BLaER1 treated with 17β-estradiol and CSF1 and Interleukin-3, amounts not matched to agents 10 nM and 100 nM (cell line): ENCODE measurements at regions not wholly inside any gene's neighbourhood (a gene's known extent, or its start where the extent isn't known, plus 50 kb on each side); places are given as distances from the start of the nearest gene placed in this dataset.
"Not testable (repeated sequence)": the region's sequence is repeated elsewhere in the genome, so short reads cannot be mapped to it uniquely, and the experiment has no call there.

Experiments
- H3K27ac ChIP-seq, 11 experiments: shearing (Covaris generic); formaldehyde crosslinking; 2 replicates each; pipeline ENCODE4 v1.8.1; 2022
- H3K27me3 ChIP-seq, 11 experiments: shearing (Covaris generic); formaldehyde crosslinking; 2 replicates each; pipeline ENCODE4 v1.8.1; 2022
- H3K36me3 ChIP-seq, 11 experiments: shearing (Covaris generic); formaldehyde crosslinking; 2 replicates each; pipeline ENCODE4 v1.8.1; 2022
- H3K4me1 ChIP-seq, 10 experiments: shearing (Covaris generic); formaldehyde crosslinking; 2 replicates each; pipeline ENCODE4 v1.8.1; 2022
- H3K4me2 ChIP-seq, 11 experiments: shearing (Covaris generic); formaldehyde crosslinking; 2 replicates each; pipeline ENCODE4 v1.8.1; 2022
- H3K4me3 ChIP-seq, 10 experiments: shearing (Covaris generic); formaldehyde crosslinking; 2 replicates each; pipeline ENCODE4 v1.8.1; 2022
- H3K9ac ChIP-seq, 11 experiments: shearing (Covaris generic); formaldehyde crosslinking; 2 replicates each; pipeline ENCODE4 v1.8.1; 2022
- H3K9me3 ChIP-seq, 11 experiments: shearing (Covaris generic); formaldehyde crosslinking; replicated peaks in 1 of 11; 2 replicates each; pipeline ENCODE4 v1.8.1; 2022
- H4K20me1 ChIP-seq, 11 experiments: shearing (Covaris generic); formaldehyde crosslinking; 2 replicates each; pipeline ENCODE4 v1.8.1; 2022
- Cebpa-rat ChIP-seq, 11 experiments: shearing (Covaris generic); IDR thresholded peaks; 2 replicates each; pipeline ENCODE4 v1.8.1; 2022

- Histone ChIP-seq H3K9ac (no peak overlapping the region), H4K20me1 (no peaks in the 10 kb centered on the region), H3K4me1 (peaks cover 0 to 5% (median 0%) of the 10 kb centered on the region in 10 experiments; a peak in 3 of 20 replicates), H3K4me3 (no peak overlapping the region), H3K4me2 (no peak overlapping the region), H3K27me3 (no peaks in the 10 kb centered on the region), H3K36me3 (no peaks in the 10 kb centered on the region), H3K9me3 (peaks cover 21 to 27% (median 24%) of the 10 kb centered on the region in 11 experiments), H3K27ac (no peak overlapping the region)
- no peak; a peak in 1 of 22 replicates for TF ChIP-seq Cebpa-rat (IDR thresholded peaks at IDR 0.05)
Measured at GRCh38 chr3:166533740-166534139, 696.5 kb upstream of the BCHE start.

GRCh38 chr3:166531730-166532129, 694.5 kb upstream of the BCHE start:
- Histone ChIP-seq H4K20me1 (no peaks in the 10 kb centered on the region), H3K9me3 (peaks cover 21 to 27% (median 24%) of the 10 kb centered on the region in 11 experiments), H3K36me3 (no peaks in the 10 kb centered on the region), H3K27me3 (no peaks in the 10 kb centered on the region), H3K27ac (no peak overlapping the region), H3K4me2 (no peak overlapping the region), H3K9ac (no peak overlapping the region), H3K4me3 (peak overlapping the region in 1 of 10 experiments; percentile 1; a peak in 1 of 20 replicates), H3K4me1 (peaks cover 0 to 5% (median 0%) of the 10 kb centered on the region in 10 experiments; a peak in 3 of 20 replicates)
- no peak for TF ChIP-seq Cebpa-rat (IDR thresholded peaks at IDR 0.05)

- Histone ChIP-seq H3K9me3 (peaks cover 16 to 19% (median 19%) of the 10 kb centered on the region in 11 experiments), H3K4me2 (no peak overlapping the region), H3K36me3 (no peaks in the 10 kb centered on the region), H4K20me1 (no peaks in the 10 kb centered on the region), H3K27me3 (no peaks in the 10 kb centered on the region), H3K4me1 (peaks cover 0 to 5% (median 0%) of the 10 kb centered on the region in 10 experiments; a peak in 3 of 20 replicates), H3K9ac (no peak overlapping the region), H3K4me3 (no peak overlapping the region), H3K27ac (no peak overlapping the region)
- TF ChIP-seq Cebpa-rat (IDR thresholded peaks at IDR 0.05), result no peak
Measured at GRCh38 chr3:166527325-166527724, 690.1 kb upstream of the BCHE start.

DNA sequence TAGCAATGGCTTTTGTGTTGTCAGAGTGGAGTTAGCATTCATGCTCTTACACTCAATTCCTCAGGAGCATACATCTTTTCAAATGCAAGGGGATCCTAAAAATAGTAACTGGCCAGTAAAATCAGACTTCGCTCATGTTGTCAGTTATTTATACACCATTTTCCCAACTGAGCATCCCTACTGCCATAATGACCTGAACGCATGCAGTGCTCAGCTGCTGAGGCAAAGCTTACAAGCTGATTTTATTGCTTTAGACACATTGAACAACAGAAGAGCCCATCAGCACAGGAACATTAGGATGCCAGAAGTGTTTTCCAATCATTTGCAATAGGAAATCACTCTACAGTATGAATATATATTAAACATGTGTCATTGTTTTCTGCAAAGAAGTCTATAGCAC, 689.7 kb upstream of the BCHE start:
- Histone ChIP-seq H3K36me3 (no peaks in the 10 kb centered on the region), H3K4me2 (no peak overlapping the region), H3K27me3 (no peaks in the 10 kb centered on the region), H3K4me3 (no peak overlapping the region), H3K9me3 (peaks cover 12 to 15% (median 14%) of the 10 kb centered on the region in 11 experiments), H3K9ac (no peak overlapping the region), H3K4me1 (peaks cover 0 to 5% (median 0%) of the 10 kb centered on the region in 10 experiments; a peak in 3 of 20 replicates), H3K27ac (no peak overlapping the region), H4K20me1 (no peaks in the 10 kb centered on the region)
- TF ChIP-seq Cebpa-rat (IDR thresholded peaks at IDR 0.05), result no peak

DNA sequence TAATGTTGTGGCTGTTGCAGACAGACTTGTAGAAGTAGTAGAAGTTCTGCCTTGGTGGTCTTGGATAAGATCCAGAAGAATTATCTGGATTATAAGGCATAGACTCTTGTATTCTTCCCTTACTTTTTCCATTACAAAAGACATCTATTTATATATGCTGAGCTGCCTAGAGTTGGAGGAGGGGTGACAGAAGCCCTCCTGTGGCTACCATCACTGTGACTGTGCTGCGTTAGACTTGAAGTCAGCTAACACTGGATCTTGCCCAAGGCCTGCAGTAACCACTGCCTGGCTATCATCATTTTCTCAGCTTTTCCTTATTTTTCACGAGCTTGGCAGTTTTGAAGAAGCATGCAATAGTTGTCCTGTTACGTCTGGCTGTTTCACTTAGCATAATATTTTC, 684.8 kb upstream of the BCHE start:
- Histone ChIP-seq H3K9me3 (0 out of 22 replicates have a peak, but pooled peaks cover 0 to 5% (median 0%) of the 10 kb centered on the region in 11 experiments), H3K27me3 (no peaks in the 10 kb centered on the region), H3K4me2 (no peak overlapping the region), H3K4me3 (no peak overlapping the region), H3K27ac (no peak overlapping the region), H3K9ac (no peak overlapping the region), H3K4me1 (no peaks in the 10 kb centered on the region), H4K20me1 (no peaks in the 10 kb centered on the region), H3K36me3 (no peaks in the 10 kb centered on the region)
- no peak for TF ChIP-seq Cebpa-rat (IDR thresholded peaks at IDR 0.05)

DNA sequence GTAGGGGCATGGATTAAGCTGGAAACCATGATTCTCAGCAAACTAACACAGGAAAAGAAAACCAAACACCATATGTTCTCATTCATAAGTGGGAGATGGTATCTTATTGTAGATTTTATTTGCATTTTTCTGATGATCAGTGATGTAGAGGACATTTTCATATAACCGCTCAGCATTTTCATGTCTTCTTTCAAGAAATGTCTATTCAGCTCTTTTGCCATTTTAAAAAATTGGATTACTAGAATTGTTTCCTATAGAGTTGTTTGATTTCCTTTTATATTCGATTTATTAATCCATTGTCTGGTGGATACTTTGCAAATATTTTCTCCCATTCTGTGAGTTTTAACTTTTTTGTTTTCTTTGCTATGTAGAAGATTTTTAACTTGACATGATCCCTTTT, 682.2 kb upstream of the BCHE start:
- H3K27ac ChIP-seq, result no peak overlapping the region
- 0 out of 22 replicates have a peak, but pooled peaks cover 0 to 5% (median 0%) of the 10 kb centered on the region in 11 experiments for H3K9me3 ChIP-seq
- H3K27me3 ChIP-seq, result no peaks in the 10 kb centered on the region
- H3K4me1 ChIP-seq, result no peaks in the 10 kb centered on the region
- no peak for TF ChIP-seq Cebpa-rat (IDR thresholded peaks at IDR 0.05)
- H3K36me3 ChIP-seq, result no peaks in the 10 kb centered on the region
- H4K20me1 ChIP-seq, result no peaks in the 10 kb centered on the region
- no peak overlapping the region for H3K9ac ChIP-seq
- H3K4me3 ChIP-seq, result no peak overlapping the region
- H3K4me2 ChIP-seq, result no peak overlapping the region

DNA sequence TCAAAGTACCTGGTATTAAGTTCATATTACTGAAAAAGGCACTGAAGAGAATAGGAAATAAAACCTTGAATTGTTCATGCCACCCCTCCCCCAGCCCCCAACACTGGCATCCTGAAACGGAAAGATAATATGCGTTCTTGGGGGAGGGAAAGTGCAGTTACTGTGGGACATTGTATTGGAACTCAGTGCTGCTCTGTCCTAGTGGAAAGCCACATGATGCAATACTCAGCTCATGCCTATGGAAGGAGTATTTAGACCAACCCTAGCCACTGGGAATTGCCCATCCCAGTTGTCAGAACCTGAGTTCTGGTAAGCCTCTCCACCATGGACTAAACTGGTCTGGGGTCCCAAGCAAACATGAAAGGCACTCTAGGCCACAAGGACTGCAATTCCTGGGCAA, 680.8 kb upstream of the BCHE start:
- Histone ChIP-seq H3K4me1 (no peaks in the 10 kb centered on the region), H3K36me3 (no peaks in the 10 kb centered on the region), H3K9ac (no peak overlapping the region), H3K27me3 (no peaks in the 10 kb centered on the region), H3K27ac (no peak overlapping the region), H3K4me2 (no peak overlapping the region), H4K20me1 (no peaks in the 10 kb centered on the region), H3K4me3 (no peak overlapping the region), H3K9me3 (0 out of 22 replicates have a peak, but pooled peaks cover 0 to 5% (median 0%) of the 10 kb centered on the region in 11 experiments)
- no peak for TF ChIP-seq Cebpa-rat (IDR thresholded peaks at IDR 0.05)

DNA sequence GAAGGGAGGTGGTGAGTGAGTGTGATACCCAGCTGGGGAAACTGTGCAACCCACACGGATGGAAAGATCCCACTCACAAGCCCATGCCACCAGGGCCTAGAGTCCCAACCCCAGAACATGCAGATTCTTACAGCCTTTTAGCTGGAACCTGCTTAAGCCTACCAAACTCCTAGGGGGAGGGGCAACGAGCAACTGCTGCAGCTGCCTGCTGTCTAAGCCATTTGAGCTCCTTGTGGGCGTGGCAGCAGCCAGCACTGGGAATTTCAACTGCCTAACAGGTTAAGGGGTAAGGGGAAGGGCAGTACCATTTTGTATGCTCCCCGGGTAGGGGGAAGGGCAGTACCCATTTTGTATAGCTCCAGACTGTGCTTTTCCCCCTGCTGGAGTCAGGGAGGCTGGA, 673.2 kb upstream of the BCHE start:
- H3K4me2 ChIP-seq, result no peak overlapping the region
- H3K4me3 ChIP-seq, result no peak overlapping the region
- H3K36me3 ChIP-seq, result no peaks in the 10 kb centered on the region
- no peak overlapping the region for H3K27ac ChIP-seq
- no peaks in the 10 kb centered on the region for H4K20me1 ChIP-seq
- no peak for TF ChIP-seq Cebpa-rat (IDR thresholded peaks at IDR 0.05)
- no peaks in the 10 kb centered on the region for H3K4me1 ChIP-seq
- H3K9me3 ChIP-seq, result peaks cover 0 to 14% (median 0%) of the 10 kb centered on the region in 11 experiments; a peak in 4 of 22 replicates
- H3K9ac ChIP-seq, result no peak overlapping the region
- no peaks in the 10 kb centered on the region for H3K27me3 ChIP-seq

GRCh38 chr3:166500420-166500819, 663.2 kb upstream of the BCHE start:
- not testable (repeated sequence) for H3K27me3 ChIP-seq

GRCh38 chr3:166499636-166500035, 662.4 kb upstream of the BCHE start:
- Histone ChIP-seq H3K9me3 (no peaks in the 10 kb centered on the region), H3K4me3 (no peak overlapping the region), H3K4me1 (no peaks in the 10 kb centered on the region), H4K20me1 (no peaks in the 10 kb centered on the region), H3K27ac (no peak overlapping the region), H3K27me3 (no peaks in the 10 kb centered on the region), H3K9ac (no peak overlapping the region), H3K36me3 (no peaks in the 10 kb centered on the region), H3K4me2 (no peak overlapping the region)
- TF ChIP-seq Cebpa-rat (IDR thresholded peaks at IDR 0.05), result no peak

More at GRCh38 chr3:166500420-166500819, 663.2 kb upstream of the BCHE start:
- not testable (repeated sequence) for H3K4me3 ChIP-seq, H3K9me3 ChIP-seq, H3K9ac ChIP-seq, H3K4me2 ChIP-seq, H3K36me3 ChIP-seq, H4K20me1 ChIP-seq, H3K4me1 ChIP-seq, H3K27ac ChIP-seq
